Fibroblast of gingiva (primary cell): ENCODE measurements at regions not wholly inside any gene's neighbourhood (a gene's known extent, or its start where the extent isn't known, plus 50 kb on each side); places are given as distances from the start of the nearest gene placed in this dataset.
"Not testable (repeated sequence)": the region's sequence is repeated elsewhere in the genome, so short reads cannot be mapped to it uniquely, and the experiment has no call there.

ENCODE experiments used
- DNase-seq: peaks from one replicate; pipeline ENCODE4 v3.0.0-alpha.2; 2011; ENCODE audit warnings: low read depth

GRCh38 chr3:28036599-28037575 lies 204.5 kb upstream of the CMC1 start:
- DNase-seq = no peak

GRCh38 chr3:28039234-28039633 lies 202.2 kb upstream of the CMC1 start:
- no peak for DNase-seq

GRCh38 chr3:28039829-28040228 lies 201.6 kb upstream of the CMC1 start:
- DNase-seq = no peak

DNA sequence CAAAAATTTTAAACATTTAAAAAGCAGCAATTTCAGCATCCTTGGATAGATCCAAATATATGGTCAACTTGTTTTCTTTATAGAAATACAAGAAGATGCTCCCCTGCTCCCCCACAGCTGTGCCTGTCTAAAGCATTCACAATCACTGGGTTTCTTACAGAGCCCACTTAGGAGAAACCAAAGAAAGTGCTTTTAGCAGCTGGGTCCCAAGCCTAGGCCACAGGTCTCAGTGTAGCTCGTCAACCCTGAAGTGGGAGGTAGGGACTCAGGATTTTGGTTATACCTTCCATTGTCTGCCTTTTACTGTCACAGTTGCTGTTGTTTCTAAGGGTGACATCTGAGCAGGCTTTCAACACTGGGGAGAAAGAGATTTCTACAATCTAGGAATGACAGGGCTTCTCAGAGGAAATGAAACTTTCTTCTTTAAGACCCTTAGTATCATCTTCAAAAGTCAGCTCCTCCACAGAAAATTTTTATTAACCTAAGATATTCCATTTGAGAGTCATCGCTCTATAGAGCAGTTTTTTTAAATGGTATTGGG lies 199.3 kb upstream of the CMC1 start:
- DNase-seq = no peak

DNA sequence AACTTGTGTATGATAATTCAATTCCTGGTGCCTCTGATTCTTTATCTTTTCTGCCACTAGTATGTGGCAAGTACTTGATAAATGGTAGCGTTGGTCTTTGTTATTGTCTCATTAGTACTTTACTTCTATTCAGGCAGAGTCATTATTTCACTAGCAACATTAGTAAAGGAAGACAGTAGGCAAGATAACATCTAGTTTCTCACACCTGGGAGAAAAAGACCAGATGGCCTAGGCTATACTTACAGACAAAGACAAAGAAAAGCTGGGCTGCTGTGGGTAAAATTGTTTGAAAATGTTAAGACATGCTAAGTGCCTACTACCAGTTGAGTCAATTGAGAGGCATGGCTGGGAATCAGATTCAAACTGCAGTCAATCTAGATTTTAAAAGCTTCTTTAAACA lies 198.7 kb upstream of the CMC1 start:
- no peak for DNase-seq

DNA sequence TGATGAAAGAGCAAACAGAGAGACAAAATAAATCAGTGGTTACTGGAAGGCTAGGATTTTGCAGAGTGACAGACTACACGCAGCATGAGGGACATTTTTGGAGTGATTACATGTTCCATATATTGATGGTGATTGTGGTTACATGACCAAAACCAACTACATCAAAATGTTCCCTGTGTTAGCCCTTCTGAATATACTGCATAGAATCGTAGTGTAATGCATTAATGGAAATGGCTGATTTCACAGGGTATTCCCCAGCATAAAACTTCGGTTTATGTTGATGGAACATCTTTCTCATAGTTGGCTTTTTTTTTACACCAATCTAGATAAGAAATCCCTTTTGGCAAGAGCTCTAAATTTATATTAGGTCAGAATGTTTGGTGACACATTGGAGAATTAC lies 191.3 kb upstream of the CMC1 start:
- DNase-seq = no peak

DNA sequence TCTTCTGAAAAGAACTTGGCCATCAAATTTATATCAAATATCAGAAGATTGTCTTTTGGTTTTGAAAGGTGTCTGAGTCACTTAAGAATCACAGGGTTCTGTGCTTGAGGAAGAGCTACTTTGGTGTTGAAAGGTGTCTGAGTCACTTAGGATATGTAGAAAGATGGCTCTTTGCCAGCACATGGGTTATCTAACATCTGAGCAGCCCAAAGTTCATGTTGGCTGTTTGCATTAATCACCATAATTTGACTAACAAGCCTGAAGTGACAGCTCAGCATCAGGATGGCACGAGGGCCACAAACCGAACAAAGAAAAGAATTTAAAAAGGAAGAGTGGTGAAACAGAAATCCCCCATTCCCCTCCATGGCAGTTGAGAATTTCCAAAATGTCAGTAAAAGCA lies 190.5 kb upstream of the CMC1 start:
- no peak for DNase-seq

DNA sequence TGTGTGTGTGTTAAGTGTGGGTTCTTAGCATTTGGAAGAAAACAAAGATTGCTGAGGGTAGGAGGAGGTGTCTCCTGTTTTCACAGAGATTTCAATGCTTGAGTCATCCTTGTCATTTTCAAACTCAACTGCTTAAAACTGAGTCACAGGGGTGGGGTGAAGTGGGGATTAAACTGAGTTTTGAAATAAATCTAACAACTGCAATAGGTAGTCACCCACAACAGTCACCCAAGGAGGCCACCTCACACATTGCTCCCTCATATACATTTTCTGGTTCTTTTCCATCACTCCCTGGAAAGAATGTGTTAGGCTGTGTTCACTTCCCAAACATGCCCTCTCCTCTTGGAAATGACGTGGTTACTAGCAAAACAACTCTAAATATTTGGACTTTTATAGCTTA lies 187.7 kb upstream of the CMC1 start:
- no peak for DNase-seq

DNA sequence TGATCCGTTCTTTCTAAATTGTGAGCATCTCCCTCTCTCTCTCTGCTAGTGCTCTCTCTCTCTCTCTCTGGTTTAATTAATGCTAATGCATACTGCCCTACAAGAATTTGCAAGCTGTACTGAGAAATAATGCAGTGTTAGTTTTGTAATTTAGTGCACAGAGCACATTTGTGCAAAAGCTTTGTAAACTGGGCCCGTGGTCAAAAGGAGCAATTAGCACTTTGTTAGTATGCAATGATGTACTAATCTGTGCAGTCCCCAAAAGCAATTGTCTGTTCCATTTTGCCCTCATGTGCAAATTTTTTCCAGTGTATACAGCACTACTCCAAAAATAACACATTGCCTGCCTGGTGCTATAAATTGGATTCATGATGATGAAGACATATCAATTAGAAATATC lies 184.6 kb upstream of the CMC1 start:
- DNase-seq = no peak

DNA sequence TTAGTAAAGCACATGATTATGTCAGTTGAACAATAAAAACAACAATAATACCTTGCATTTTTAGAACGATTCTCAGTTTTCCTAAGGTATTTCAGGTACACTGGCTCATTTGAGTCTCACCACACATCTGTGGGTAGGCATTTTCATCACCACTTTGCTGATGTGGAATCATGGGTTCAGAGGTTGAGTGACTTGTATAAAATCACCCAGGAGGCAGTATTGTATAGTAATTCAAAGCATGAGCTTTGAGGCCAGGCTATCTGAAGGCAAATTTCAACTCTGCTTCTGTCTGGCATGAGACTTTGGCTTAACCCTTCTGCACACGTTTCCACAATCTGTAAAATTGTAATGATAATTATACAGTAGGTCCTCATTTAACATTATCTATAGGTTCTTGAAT lies 183.9 kb upstream of the CMC1 start:
- no peak for DNase-seq

DNA sequence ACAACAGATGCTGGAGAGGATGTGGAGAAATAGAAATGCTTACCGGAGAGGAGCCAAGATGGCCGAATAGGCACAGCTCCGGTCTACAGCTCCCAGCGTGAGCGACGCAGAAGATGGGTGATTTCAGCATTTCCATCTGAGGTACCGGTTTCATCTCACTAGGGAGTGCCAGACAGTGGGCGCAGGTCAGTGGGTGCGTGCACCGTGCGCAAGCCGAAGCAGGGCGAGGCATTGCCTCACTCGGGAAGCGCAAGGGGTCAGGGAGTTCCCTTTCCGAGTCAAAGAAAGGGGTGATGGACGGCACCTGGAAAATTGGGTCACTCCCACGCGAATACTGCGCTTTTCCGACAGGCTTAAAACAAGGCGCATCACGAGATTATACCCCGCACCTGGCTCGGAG lies 182.2 kb upstream of the CMC1 start:
- not testable (repeated sequence) for DNase-seq

DNA sequence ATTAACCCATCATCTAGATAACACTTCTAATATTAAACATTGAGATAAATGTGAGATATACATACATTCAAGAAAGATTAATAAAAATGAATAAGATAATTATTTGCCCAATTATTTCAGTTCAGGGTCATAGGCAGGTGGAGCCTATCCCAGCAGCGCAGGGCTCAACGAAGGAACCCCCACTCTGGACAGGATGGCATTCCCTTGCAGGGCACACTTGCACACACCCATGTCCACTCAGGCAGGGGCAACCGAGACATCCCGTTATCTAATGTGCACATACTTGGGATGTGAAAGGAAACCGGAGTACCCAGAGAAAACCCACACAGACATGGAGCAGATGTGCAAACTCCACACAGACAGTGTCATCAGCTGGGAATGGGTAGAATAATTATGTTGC lies 175.4 kb upstream of the CMC1 start:
- no peak for DNase-seq

- DNase-seq = no peak
These were observed 174.4 kb upstream of the CMC1 start for GRCh38 chr3:28067014-28067413.

DNA sequence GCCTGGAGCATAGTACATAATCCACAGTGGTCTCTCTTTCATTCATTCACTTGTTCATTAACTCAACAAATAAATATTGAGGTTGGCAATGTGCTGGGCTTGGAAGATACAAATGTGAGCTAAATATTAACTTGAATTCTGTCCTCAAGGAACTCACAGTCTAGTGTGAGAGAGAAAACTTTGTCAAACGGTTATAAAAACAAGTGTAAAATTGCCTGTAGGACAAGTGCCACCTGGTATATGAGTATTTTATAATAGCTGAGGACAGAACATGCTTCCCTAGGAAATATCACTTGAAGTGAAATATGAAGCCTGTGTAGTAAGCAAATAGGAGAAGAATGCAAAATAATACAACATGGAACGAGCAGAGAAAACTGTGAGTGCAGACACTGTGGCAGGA lies 173.1 kb upstream of the CMC1 start:
- DNase-seq = no peak

- no peak for DNase-seq
These were observed 172.0 kb upstream of the CMC1 start for GRCh38 chr3:28069438-28069837.

DNA sequence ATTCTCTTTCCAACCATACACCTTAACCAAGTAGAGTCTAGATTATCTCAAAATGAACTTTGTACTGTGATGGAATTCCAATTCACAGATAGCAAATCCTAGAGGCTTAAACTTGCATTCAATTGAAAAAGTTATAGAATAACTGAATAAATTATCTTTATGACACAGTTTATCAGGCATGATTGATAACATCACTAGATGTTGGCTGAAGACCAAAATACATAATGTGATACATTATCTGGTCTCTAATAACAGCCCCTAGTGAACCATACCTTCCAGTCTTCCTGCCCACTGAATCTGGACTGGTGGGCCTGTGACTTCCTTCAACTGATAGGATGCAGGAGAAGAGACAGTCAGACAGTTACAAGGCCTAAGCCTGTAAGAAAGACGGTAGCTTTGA lies 165.2 kb upstream of the CMC1 start:
- no peak for DNase-seq

DNA sequence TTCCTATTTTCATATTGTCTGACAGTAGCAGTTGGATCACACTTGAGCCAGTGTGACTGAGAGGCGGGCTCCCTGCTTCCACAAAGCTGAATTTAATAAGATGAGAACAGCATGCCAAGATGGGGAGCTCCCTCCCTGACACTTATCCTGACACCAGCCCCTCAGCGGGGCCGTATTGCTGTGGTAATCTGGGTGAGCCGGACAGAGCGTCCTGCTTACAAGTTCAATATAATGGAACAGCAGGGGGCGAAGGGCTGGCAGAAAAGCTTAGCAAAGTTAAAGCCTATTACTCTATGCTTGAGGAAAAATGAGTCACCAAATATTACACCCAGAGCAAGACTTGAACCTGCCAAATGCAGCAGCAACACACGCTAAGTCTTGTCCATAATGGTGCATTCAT lies 163.8 kb upstream of the CMC1 start:
- DNase-seq = peak; percentile 36

DNA sequence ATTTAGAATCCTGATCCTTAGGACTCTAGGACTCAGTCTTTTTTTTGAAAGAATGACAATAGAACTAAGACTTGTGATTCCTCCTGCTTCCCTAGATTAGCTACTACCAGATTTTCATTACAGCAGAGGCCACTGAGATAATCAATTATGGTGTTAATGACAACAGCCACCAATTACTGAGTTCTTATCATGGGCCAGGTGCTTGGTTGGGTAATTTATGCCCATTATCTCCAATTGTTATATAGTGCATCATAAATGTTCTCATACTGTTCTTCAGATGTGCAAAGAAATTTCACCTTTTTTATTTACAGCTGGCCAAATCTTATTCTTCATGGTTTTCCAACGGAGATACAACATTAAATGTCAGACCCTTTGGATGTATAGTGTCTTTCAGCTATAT lies 162.9 kb upstream of the CMC1 start:
- DNase-seq = no peak

DNA sequence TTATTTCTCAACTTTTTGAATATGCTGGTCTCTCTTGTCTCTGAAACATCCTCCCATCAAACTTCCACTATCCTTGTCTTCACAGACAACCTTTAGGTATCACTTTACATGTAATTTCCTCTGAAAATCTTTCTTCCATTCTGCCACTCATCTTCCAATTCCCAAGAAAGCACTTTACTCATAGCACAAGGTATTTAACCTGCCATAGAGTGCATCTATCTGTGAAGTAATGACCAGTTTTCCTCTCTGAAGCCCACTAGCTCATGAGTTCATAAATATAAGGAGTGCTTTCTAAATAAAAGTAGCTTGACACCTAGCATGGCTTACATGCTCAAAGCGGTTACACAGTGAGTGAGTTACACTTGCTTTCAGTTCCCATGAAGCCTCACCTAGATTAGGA lies 160.7 kb upstream of the CMC1 start:
- no peak for DNase-seq

DNA sequence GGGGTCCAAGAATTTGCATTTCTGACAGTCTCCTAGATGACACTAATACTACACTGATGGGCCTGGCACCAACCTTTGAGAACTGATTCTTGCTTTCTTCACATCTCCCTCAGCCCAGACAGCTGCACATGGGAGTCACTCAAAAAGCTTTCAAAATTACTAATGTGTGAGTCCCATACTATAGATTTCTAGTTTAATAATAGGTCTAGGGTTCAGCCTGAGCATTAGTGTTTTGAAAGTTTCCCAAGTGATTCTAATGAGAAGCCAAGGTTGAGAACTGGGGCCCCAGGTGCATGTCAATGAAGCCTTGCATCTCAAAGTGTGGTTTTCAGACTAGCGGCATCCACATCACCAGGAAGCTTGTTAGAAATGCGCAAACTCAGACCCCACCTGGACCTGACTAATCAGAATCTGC lies 159.9 kb upstream of the CMC1 start:
- DNase-seq = no peak

DNA sequence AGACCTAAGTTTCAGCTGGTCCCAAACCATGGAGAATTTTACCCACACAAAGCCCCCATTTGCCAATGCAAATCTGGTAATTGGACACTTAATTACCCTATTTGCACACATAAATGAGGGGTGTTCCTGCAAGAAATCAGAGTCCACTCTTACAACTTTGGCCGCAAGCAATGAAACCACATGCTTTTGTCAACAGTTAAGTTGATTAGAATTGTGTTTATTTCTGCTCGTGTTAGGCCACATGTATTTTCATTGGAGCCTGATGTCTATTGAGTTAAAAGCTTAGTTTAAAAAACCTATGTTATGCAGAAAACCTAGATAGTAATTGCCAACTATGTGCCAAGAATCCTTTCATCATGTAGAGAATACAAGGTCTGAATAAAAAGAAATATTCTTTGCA lies 153.8 kb upstream of the CMC1 start:
- no peak for DNase-seq

GRCh38 chr3:28088811-28089526 lies 152.4 kb upstream of the CMC1 start:
- no peak for DNase-seq

DNA sequence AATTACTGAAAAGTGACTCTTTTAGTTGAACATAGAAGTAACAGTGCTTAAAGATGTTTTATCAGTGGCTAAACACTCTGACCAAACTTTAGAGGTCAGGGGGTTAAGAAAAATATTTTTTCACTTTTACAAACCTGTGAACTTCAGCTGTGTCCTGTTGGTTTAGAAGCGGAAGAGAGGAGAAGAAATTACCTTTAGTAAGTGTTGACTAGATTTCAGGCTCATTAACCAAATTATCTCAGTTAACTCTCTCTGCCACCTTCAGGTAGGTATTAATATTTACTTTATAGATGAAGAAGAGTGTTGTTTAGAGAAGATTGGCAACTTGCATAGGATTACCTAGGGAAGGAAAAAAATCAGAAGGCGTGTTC lies 151.9 kb upstream of the CMC1 start:
- no peak for DNase-seq
